HUES6 (cell line): ENCODE measurements at regions not wholly inside any gene's neighbourhood (a gene's known extent, or its start where the extent isn't known, plus 50 kb on each side); places are given as distances from the start of the nearest gene placed in this dataset.

Experiments used
- H3K27ac ChIP-seq: 2 replicates; pipeline ENCODE4 v1.7.0; 2013; ENCODE audit warnings: low read depth, mild to moderate bottlenecking, low read length, inconsistent platforms
- H3K27me3 ChIP-seq: 2 replicates; pipeline ENCODE4 v1.6.1; 2013; ENCODE audit warnings: low read length; ENCODE audit not compliant: control insufficient read depth, insufficient read depth
- H3K36me3 ChIP-seq: 2 replicates; pipeline ENCODE4 v1.6.1; 2013; ENCODE audit warnings: low read length; ENCODE audit not compliant: control insufficient read depth, insufficient read depth
- H3K4me1 ChIP-seq: 2 replicates; pipeline ENCODE4 v1.6.1; 2013; ENCODE audit warnings: low read length; ENCODE audit not compliant: control insufficient read depth, insufficient read depth
- H3K4me3 ChIP-seq: 2 replicates; pipeline ENCODE4 v1.5.1; 2013; ENCODE audit warnings: low read depth, low read length
- H3K9ac ChIP-seq: one replicate; pipeline ENCODE4 v1.6.1; 2013; ENCODE audit warnings: mild to moderate bottlenecking, low read length
- H3K9me3 ChIP-seq: 2 replicates; pipeline ENCODE4 v1.6.1; 2013; ENCODE audit warnings: low read depth, low read length; ENCODE audit not compliant: control insufficient read depth, insufficient read depth

DNA sequence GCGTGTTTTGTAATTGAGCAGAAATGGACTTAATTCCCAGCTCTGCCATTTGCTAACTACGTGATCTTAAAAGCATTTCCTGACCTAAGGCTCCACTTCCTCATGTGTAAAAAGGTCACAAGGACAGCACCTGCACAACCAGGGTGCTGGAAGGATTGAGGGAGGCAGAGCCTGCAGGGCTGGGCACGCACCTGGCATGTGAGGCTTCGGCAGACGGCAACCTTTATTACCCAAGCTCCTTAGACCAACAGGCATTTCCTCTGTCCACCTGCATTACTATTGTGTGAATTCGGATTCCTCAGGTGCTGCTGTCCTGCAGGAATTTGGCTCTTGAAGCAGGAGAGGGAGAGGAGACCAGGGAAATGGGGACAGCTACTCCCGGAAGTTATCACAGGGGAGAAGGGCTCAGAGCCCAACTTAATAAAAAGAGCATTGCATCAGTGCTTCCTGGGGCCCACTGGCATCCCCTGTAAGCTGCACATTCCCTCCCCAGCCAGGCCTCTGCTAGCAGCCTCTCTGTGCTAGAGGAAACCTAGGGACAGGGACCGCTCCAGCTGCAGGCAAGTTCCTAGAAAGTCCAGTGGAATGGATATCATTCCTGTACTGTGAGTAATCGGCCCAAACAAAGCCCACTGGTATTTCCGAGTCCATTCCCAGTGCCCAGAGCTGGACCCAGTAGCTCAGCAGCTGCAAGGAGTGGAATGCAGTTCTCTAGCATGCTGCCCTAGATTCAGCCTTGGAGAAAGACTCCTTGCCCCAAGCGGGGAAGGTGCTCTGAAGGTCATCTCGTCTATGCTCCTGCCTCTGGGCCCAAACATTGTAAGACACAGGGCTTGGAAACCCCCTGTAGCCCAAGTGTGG, 157.1 kb upstream of the CCND2 start:
- Histone ChIP-seq H3K27ac (no peak overlapping the region), H3K4me3 (no peak overlapping the region), H3K9ac (no peak overlapping the region), H3K9me3 (no peaks in the 10 kb centered on the region), H3K36me3 (no peaks in the 10 kb centered on the region), H3K27me3 (peaks cover 6% of the 10 kb centered on the region), H3K4me1 (peaks cover 16% of the 10 kb centered on the region)

DNA sequence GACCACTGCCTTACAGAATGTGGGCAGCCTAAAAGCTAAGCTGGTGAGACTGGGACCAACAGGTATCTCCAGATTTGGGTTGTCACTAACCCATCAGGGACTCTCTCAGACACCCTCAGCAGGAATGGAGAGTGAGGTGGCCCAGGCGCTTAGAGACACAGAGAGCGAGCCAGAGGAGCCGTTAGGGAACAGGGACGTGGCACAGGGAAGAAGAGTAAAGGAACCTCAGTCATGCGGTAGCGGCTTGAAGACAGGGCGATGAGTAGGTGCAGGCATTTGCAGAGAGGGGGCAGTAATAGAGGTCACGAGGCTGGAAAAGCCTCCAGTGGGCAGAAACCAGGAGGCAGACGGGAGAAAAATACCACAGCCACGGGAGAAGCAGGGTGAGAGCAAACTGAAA, 158.0 kb upstream of the CCND2 start:
- peaks cover 6% of the 10 kb centered on the region for H3K27me3 ChIP-seq
- no peaks in the 10 kb centered on the region for H3K36me3 ChIP-seq
- H3K9me3 ChIP-seq = no peaks in the 10 kb centered on the region
- H3K4me3 ChIP-seq = no peak overlapping the region
- H3K4me1 ChIP-seq = peaks cover 16% of the 10 kb centered on the region
- H3K27ac ChIP-seq = no peak overlapping the region
- H3K9ac ChIP-seq = no peak overlapping the region

DNA sequence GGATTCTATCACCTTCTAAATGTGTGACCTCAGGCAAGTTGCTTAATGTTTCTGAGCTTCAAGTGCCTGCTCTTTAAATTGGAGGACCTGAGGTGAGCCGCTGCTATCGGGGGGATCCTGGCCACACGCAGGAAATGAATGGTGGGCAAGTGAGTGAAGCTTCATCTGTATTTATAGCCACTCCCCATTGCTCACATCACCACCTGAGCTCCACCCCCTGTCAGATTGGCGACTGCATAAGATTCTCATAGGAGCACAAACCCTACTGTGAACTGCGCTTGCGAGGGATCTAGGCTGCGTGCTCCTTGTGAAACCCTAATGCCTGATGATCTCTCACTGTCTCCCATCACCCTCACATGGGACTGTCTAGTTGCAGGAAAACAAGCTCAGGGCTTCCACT, 158.6 kb upstream of the CCND2 start:
- peaks cover 6% of the 10 kb centered on the region for H3K27me3 ChIP-seq
- H3K27ac ChIP-seq = no peak overlapping the region
- H3K4me3 ChIP-seq = no peak overlapping the region
- no peaks in the 10 kb centered on the region for H3K9me3 ChIP-seq
- no peaks in the 10 kb centered on the region for H3K36me3 ChIP-seq
- peaks cover 16% of the 10 kb centered on the region for H3K4me1 ChIP-seq
- no peak overlapping the region for H3K9ac ChIP-seq

DNA sequence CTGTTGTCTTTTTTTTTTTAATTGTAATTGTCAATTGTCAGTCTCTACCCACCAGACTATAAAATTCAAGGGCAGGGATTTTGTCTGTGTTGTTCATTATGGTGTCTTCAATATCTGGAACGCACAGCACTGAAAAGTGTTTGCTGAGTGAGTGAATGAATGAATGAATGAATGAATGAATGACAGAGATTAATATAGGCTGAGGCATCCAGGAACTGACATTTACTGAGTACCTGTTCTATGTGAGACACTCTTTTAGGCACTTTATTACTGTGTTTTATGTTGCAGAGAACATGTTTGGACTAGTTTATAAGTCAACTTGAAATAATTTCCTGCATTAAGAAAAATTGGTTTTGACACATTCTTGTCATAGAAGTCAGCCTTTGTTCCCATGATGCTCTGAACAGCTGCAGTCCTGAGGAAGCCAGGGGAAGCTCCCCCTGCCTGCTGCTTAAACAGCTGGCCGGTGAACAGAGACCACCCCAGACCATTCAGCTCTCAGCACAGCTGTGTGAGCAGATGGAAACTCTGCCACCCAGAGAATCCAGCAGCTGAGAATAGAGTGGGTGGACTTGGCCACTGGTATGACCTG, 160.7 kb upstream of the CCND2 start:
- H3K9ac ChIP-seq = no peak overlapping the region
- no peak overlapping the region for H3K4me3 ChIP-seq
- H3K9me3 ChIP-seq = no peaks in the 10 kb centered on the region
- peaks cover 16% of the 10 kb centered on the region for H3K4me1 ChIP-seq
- H3K27ac ChIP-seq = no peak overlapping the region
- H3K27me3 ChIP-seq = peaks cover 6% of the 10 kb centered on the region
- H3K36me3 ChIP-seq = no peaks in the 10 kb centered on the region

DNA sequence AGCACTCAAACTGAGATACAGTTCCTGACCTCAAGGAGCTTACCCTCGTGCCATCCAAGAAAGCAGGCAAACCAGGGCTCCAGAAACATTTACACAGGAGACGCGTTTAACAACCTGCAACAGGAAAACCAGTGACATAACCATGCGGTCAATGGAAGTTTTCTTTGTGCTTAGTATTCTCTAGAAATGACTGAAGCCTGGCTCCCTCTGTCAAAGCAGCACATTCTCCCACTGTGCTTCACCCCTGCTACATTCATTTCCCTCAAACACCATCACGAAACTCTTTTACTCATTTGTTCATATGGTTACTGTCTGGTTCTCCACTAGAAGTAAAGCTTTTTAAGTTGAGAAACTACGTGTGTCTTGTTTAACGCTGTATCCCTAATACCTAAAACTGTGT, 161.3 kb upstream of the CCND2 start:
- Histone ChIP-seq H3K4me1 (peaks cover 16% of the 10 kb centered on the region), H3K27ac (no peak overlapping the region), H3K9me3 (no peaks in the 10 kb centered on the region), H3K36me3 (no peaks in the 10 kb centered on the region), H3K9ac (no peak overlapping the region), H3K27me3 (peaks cover 4% of the 10 kb centered on the region), H3K4me3 (no peak overlapping the region)

DNA sequence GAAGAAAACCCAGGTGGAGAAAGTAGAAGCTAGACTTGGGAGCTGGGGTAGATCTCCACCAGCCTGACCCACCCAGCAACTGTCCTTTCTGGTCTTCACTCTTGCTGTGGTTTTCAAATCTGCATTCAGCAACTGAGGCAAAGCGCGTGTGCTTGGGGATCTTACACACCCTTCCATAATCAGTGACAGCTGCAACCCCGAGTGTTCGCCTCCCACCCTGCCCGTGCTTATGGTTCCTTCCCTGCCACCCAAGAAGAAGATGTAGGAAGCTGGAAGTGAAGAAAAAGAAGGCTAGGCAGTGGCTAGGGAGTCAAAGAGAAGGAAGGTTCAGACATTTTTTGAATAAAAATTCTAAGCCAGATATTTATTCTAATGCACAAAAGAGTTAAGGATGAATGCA, 162.6 kb upstream of the CCND2 start:
- H3K27me3 ChIP-seq = no peaks in the 10 kb centered on the region
- H3K9ac ChIP-seq = no peak overlapping the region
- H3K27ac ChIP-seq = no peak overlapping the region
- no peak overlapping the region for H3K4me3 ChIP-seq
- peaks cover 6% of the 10 kb centered on the region for H3K4me1 ChIP-seq
- no peaks in the 10 kb centered on the region for H3K9me3 ChIP-seq
- H3K36me3 ChIP-seq = no peaks in the 10 kb centered on the region

DNA sequence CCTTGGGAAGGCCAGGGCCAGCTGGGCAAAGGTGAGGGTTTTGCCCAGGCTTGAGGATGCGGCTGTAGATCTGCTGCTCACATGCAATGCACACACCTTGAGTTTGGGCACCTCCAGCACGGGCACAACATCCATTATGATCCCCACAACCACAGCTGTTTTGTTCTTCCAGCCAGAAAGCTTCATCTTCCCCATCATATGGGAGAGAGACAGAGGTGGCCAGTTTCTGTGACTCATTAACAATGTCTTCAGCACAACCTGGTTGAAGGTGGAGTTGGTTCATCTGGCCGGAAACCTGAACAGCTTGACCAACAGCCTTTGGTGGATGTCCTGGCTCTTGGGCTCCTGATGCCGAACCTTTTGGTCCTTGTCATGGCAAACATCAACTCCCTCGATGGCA, 163.7 kb upstream of the CCND2 start:
- Histone ChIP-seq H3K4me1 (no peaks in the 10 kb centered on the region; the same call in 1 of the 2 replicates), H3K27ac (no peak overlapping the region), H3K9ac (no peak overlapping the region)

DNA sequence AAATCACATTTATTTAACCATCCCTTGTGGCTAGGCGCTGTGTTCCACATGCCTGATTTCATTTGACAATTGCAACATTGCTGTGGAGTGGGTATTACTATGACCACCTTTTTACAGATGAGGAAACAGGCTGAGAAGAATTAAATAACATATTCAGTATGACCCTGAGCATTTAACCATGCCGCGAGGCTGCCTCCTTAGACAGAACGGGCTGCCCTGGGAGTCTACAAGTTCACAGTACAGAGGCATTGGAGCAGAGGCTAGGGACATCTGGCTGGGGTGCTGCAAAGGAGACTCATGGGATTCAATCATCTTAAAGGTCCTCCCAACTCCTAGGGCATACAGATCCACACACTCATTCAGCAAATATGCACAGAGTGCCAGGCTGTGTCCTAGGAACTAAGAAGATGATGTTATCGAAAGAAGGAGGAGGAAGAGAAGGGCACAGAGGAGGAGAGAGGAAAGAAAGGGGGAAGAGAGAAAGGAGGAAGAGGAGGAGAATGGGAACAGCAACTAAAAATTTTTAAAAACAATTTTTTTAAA, 164.7 kb upstream of the CCND2 start:
- no peaks in the 10 kb centered on the region for H3K36me3 ChIP-seq
- H3K9me3 ChIP-seq = no peaks in the 10 kb centered on the region
- no peak overlapping the region for H3K27ac ChIP-seq
- no peak overlapping the region for H3K4me3 ChIP-seq
- H3K27me3 ChIP-seq = no peaks in the 10 kb centered on the region
- H3K4me1 ChIP-seq = no peaks in the 10 kb centered on the region; the same call in 1 of the 2 replicates
- no peak overlapping the region for H3K9ac ChIP-seq

More for the DNA sequence above, 163.7 kb upstream of the CCND2 start:
- H3K36me3 ChIP-seq = no peaks in the 10 kb centered on the region
- H3K27me3 ChIP-seq = no peaks in the 10 kb centered on the region
- H3K9me3 ChIP-seq = no peaks in the 10 kb centered on the region
- H3K4me3 ChIP-seq = no peak overlapping the region

DNA sequence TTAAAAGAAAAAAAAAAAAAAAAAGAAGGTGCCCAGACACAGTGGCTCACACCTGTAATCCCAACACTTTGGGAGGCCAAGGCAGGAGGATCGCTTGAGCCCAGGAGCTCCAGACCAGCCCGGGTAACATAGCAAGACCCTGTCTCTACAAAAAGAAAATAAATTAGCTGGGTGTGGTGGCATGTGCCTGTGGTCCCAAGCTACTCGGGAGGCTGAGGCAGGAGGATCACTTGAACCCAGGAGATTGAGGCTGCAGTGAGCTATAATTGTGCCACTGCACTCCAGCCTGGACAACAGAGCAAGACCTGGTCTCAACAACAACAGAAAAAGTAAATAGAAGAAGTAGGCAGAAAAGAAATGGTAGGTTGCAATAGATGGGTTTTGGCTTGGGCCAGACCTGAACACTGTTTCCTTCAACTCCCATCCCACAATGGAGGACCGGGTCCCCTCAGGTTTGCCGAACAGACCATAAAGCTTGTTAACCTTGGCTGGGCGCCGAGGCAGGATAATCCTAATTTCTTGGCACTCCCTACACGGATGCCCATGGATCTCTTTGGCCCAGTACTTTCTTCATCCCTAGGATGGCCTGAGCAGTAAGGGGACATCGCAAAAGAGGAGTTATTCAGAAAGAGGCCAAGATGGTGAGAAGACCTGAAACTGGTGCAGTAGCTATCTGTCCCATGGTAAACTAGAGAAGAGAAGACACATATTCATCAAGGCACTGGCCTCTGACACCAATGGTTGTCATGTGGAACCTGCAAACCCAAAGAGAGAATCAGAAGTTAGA, 165.5 kb upstream of the CCND2 start:
- no peak overlapping the region for H3K9ac ChIP-seq
- H3K27me3 ChIP-seq = no peaks in the 10 kb centered on the region
- no peak overlapping the region for H3K27ac ChIP-seq
- no peak overlapping the region for H3K4me3 ChIP-seq
- H3K36me3 ChIP-seq = no peaks in the 10 kb centered on the region
- peaks cover 1% of the 10 kb centered on the region; the same call in 1 of the 2 replicates for H3K4me1 ChIP-seq
- no peaks in the 10 kb centered on the region for H3K9me3 ChIP-seq

DNA sequence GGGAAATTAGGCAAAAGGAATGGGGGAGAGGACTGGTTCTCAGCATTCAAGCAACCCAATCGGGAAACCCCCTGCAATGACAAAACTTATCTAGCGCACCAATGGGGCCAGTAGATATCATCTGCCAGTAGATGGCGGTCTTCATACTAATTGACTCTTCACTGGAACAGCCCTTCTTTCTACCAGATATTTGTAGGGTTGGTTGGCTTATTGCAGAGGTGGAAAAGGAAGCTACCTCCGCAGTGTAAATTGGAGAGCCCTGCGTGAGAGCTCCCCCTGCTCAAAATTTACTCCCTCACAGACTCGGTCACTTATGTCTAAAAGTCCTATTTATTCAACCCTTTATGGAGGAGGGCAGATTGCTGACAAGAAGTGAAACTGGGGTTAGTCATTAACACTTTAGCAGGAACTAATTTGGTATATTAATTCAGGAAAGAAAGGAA, 166.1 kb upstream of the CCND2 start:
- H3K9ac ChIP-seq = no peak overlapping the region
- H3K4me1 ChIP-seq = peaks cover 3% of the 10 kb centered on the region; the same call in 1 of the 2 replicates
- H3K4me3 ChIP-seq = no peak overlapping the region
- H3K36me3 ChIP-seq = no peaks in the 10 kb centered on the region
- H3K9me3 ChIP-seq = no peaks in the 10 kb centered on the region
- no peak overlapping the region for H3K27ac ChIP-seq
- H3K27me3 ChIP-seq = no peaks in the 10 kb centered on the region
